ENCODE measurements at regions not wholly inside any gene's neighbourhood (a gene's known extent, or its start where the extent isn't known, plus 50 kb on each side); places are given as distances from the start of the nearest gene placed in this dataset.

GRCh38 chr3:188034989-188035388, 119.0 kb upstream of the LPP start:
- no peak for DNase-seq
- Histone ChIP-seq H3K9me3 (replicated peaks) (no peaks in the 10 kb centered on the region), H3K36me3 (no peaks in the 10 kb centered on the region), H3K4me3 (no peak overlapping the region), H3K4me1 (peaks cover 32% of the 10 kb centered on the region), H3K27me3 (ENCODE audit: low read depth) (no peaks in the 10 kb centered on the region), H3K27ac (replicated peaks) (no peak overlapping the region)
- no peak for TF ChIP-seq CTCF (IDR thresholded peaks at IDR 0.05; ENCODE audit: borderline replicate concordance)
- intact Hi-C loops (cut with micrococcal nuclease): loop anchor here (10.0 kb wide), 1 partner anchor 290 kb away; the partner anchor contains the start of gene BCL6

GRCh38 chr3:188036375-188037194, 117.4 kb upstream of the LPP start:
- no peaks in the 10 kb centered on the region for H3K27me3 ChIP-seq (ENCODE audit: low read depth)
- no peak overlapping the region for H3K4me3 ChIP-seq
- H3K27ac ChIP-seq (replicated peaks): peak overlapping the region; percentile 75
- TF ChIP-seq CTCF (IDR thresholded peaks at IDR 0.05; ENCODE audit: borderline replicate concordance): no peak
- H3K9me3 ChIP-seq (replicated peaks): no peaks in the 10 kb centered on the region
- no peaks in the 10 kb centered on the region for H3K36me3 ChIP-seq
- intact Hi-C loops (cut with micrococcal nuclease): loop anchor here (10.0 kb wide), 1 partner anchor 292 kb away; the partner anchor contains the start of gene BCL6
- DNase-seq: no peak
- H3K4me1 ChIP-seq: peaks cover 23% of the 10 kb centered on the region

- intact Hi-C loops (cut with micrococcal nuclease): loop anchor here (10.0 kb wide), 1 partner anchor 292 kb away; the partner anchor contains the start of gene BCL6
- DNase-seq: no peak
- peak overlapping the region; percentile 75 for H3K27ac ChIP-seq (replicated peaks)
Measured at GRCh38 chr3:188037195-188037718, 116.7 kb upstream of the LPP start.

GRCh38 chr3:188037965-188038581, 115.9 kb upstream of the LPP start:
- DNase-seq: no peak
- intact Hi-C loops (cut with micrococcal nuclease): loop anchor here (10.0 kb wide), 1 partner anchor 293 kb away; the partner anchor contains the start of gene BCL6
- Histone ChIP-seq H3K9me3 (replicated peaks) (no peaks in the 10 kb centered on the region), H3K4me3 (no peak overlapping the region), H3K27ac (replicated peaks) (no peak overlapping the region), H3K36me3 (no peaks in the 10 kb centered on the region), H3K27me3 (ENCODE audit: low read depth) (no peaks in the 10 kb centered on the region), H3K4me1 (peaks cover 23% of the 10 kb centered on the region)
- TF ChIP-seq CTCF (IDR thresholded peaks at IDR 0.05; ENCODE audit: borderline replicate concordance): no peak

More at GRCh38 chr3:188037195-188037718, 116.7 kb upstream of the LPP start:
- no peaks in the 10 kb centered on the region for H3K27me3 ChIP-seq (ENCODE audit: low read depth)
- H3K4me3 ChIP-seq: peak overlapping the region; percentile 20
- H3K4me1 ChIP-seq: peaks cover 23% of the 10 kb centered on the region
- H3K9me3 ChIP-seq (replicated peaks): no peaks in the 10 kb centered on the region
- H3K36me3 ChIP-seq: no peaks in the 10 kb centered on the region
- TF ChIP-seq CTCF (IDR thresholded peaks at IDR 0.05; ENCODE audit: borderline replicate concordance): peak; percentile 67

GRCh38 chr3:188041193-188041592, 112.8 kb upstream of the LPP start:
- H3K9me3 ChIP-seq (replicated peaks): no peaks in the 10 kb centered on the region
- H3K4me3 ChIP-seq: no peak overlapping the region
- no peak overlapping the region for H3K27ac ChIP-seq (replicated peaks)
- TF ChIP-seq CTCF (IDR thresholded peaks at IDR 0.05; ENCODE audit: borderline replicate concordance): no peak
- no peaks in the 10 kb centered on the region for H3K27me3 ChIP-seq (ENCODE audit: low read depth)
- intact Hi-C loops (cut with micrococcal nuclease): no loop called here
- H3K36me3 ChIP-seq: no peaks in the 10 kb centered on the region
- DNase-seq: no peak
- peaks cover 19% of the 10 kb centered on the region for H3K4me1 ChIP-seq

All from left ventricle myocardium inferior (tissue), 1 donor.